Mesendoderm (in vitro differentiated cells): ENCODE measurements at regions not wholly inside any gene's neighbourhood (a gene's known extent, or its start where the extent isn't known, plus 50 kb on each side); places are given as distances from the start of the nearest gene placed in this dataset.
A peak's percentile ranks its signal among the peaks of the same experiment; 100 is the strongest.

Source experiments
- DNase-seq: peaks from one replicate; pipeline ENCODE4 v3.0.0; 2013
- H2AK5ac ChIP-seq: 2 replicates; pipeline ENCODE4 v1.6.1; 2013; ENCODE audit warnings: low read length, inconsistent platforms
- H2BK120ac ChIP-seq: 2 replicates; pipeline ENCODE4 v1.6.1; 2013; ENCODE audit warnings: low read depth, mild to moderate bottlenecking, low read length, moderate library complexity, mixed read lengths
- H2BK15ac ChIP-seq: replicated peaks from 2 replicates; pipeline ENCODE4 v1.6.1; 2013; ENCODE audit warnings: low read depth, mild to moderate bottlenecking, moderate library complexity
- H2BK5ac ChIP-seq: 2 replicates; pipeline ENCODE4 v1.6.1; 2013; ENCODE audit warnings: low read length, inconsistent platforms
- H3K18ac ChIP-seq: 2 replicates; pipeline ENCODE4 v1.6.1; 2013; ENCODE audit warnings: mild to moderate bottlenecking, low read length, mixed read lengths
- H3K23ac ChIP-seq: one replicate; pipeline ENCODE4 v1.6.1; 2013; ENCODE audit warnings: low read length
- H3K27ac ChIP-seq: 2 replicates; pipeline ENCODE4 v1.5.1; 2013; ENCODE audit warnings: low read depth, mild to moderate bottlenecking, inconsistent platforms, low read length, moderate library complexity
- H3K27me3 ChIP-seq: 2 replicates; pipeline ENCODE4 v1.6.1; 2013; ENCODE audit warnings: low read length, control low read depth, mild to moderate bottlenecking, inconsistent platforms; ENCODE audit not compliant: insufficient read depth, poor library complexity
- H3K36me3 ChIP-seq: 2 replicates; pipeline ENCODE4 v1.6.1; 2013; ENCODE audit warnings: low read length, inconsistent platforms; ENCODE audit not compliant: control insufficient read depth, insufficient read depth
- H3K4ac ChIP-seq: one replicate; pipeline ENCODE4 v1.6.1; 2013; ENCODE audit warnings: low read depth, mild to moderate bottlenecking, low read length, moderate library complexity
- H3K4me1 ChIP-seq: 2 replicates; pipeline ENCODE4 v1.6.1; 2013; ENCODE audit warnings: low read depth, low read length, inconsistent platforms; ENCODE audit not compliant: control insufficient read depth
- H3K4me2 ChIP-seq: 2 replicates; pipeline ENCODE4 v1.6.1; 2013; ENCODE audit warnings: low read length
- H3K4me3 ChIP-seq: 2 replicates; pipeline ENCODE4 v1.5.1; 2013; ENCODE audit warnings: mild to moderate bottlenecking, low read length
- H3K56ac ChIP-seq: one replicate; pipeline ENCODE4 v1.6.1; 2013; ENCODE audit warnings: low read length
- H3K79me1 ChIP-seq: 2 replicates; pipeline ENCODE4 v1.6.1; 2013; ENCODE audit warnings: low read length, inconsistent platforms
- H3K79me2 ChIP-seq: 2 replicates; pipeline ENCODE4 v1.6.1; 2013; ENCODE audit warnings: mild to moderate bottlenecking, low read length; ENCODE audit not compliant: control insufficient read depth, insufficient read depth
- H3K9ac ChIP-seq: 2 replicates; pipeline ENCODE4 v1.6.1; 2013; ENCODE audit warnings: low read length, inconsistent platforms
- H4K5ac ChIP-seq: one replicate; pipeline ENCODE4 v1.6.1; 2013; ENCODE audit warnings: low read length
- H4K8ac ChIP-seq: one replicate; pipeline ENCODE4 v1.6.1; 2013; ENCODE audit warnings: low read depth, mild to moderate bottlenecking, control low read depth, low read length, moderate library complexity
- WGBS: extraction: QIAGEN DNeasy Blood & Tissue Kit; methylation state at CpG from one replicate; pipeline ENCODE4 v1.1.7; 2013; ENCODE audit warnings: low lambda C conversion rate, missing lambda C conversion rate; ENCODE audit not compliant: insufficient coverage; ENCODE audit errors: extremely low coverage; 5-methylcytosine and 5-hydroxymethylcytosine counted together

- Histone ChIP-seq H2BK120ac (no peak overlapping the region), H3K9ac (no peak overlapping the region), H3K27me3 (no peaks in the 10 kb centered on the region), H4K5ac (no peak overlapping the region), H4K8ac (no peak overlapping the region), H3K4ac (no peak overlapping the region), H3K79me2 (no peaks in the 10 kb centered on the region), H3K36me3 (no peaks in the 10 kb centered on the region), H3K4me1 (no peaks in the 10 kb centered on the region), H3K18ac (no peak overlapping the region), H2AK5ac (no peak overlapping the region), H2BK5ac (no peak overlapping the region), H3K27ac (no peak overlapping the region), H3K56ac (no peak overlapping the region), H3K4me3 (no peak overlapping the region), H3K79me1 (no peaks in the 10 kb centered on the region), H2BK15ac (no peak overlapping the region), H3K23ac (no peak overlapping the region), H3K4me2 (no peak overlapping the region)
- no peak for DNase-seq
- no CpG with 5 or more reads among the region's 8 CpGs for WGBS
Measured at GRCh38 chr3:167114619-167115018, 265.5 kb downstream of the ZBBX start.

- Histone ChIP-seq H3K79me2 (no peaks in the 10 kb centered on the region), H4K5ac (no peak overlapping the region), H2BK15ac (no peak overlapping the region), H2BK120ac (no peak overlapping the region), H3K79me1 (no peaks in the 10 kb centered on the region), H3K27ac (no peak overlapping the region), H3K23ac (no peak overlapping the region), H4K8ac (no peak overlapping the region), H3K9ac (no peak overlapping the region), H3K4me2 (no peak overlapping the region), H3K4ac (no peak overlapping the region), H3K18ac (no peak overlapping the region), H3K4me3 (no peak overlapping the region), H3K27me3 (no peaks in the 10 kb centered on the region), H3K4me1 (no peaks in the 10 kb centered on the region), H3K36me3 (no peaks in the 10 kb centered on the region), H2BK5ac (no peak overlapping the region), H2AK5ac (no peak overlapping the region), H3K56ac (no peak overlapping the region)
- no CpG with 5 or more reads among the region's 12 CpGs for WGBS
- no peak for DNase-seq
Measured at GRCh38 chr3:167113035-167113830, 266.9 kb downstream of the ZBBX start.

- no peak overlapping the region for H2BK120ac ChIP-seq
- H4K8ac ChIP-seq: no peak overlapping the region
- H2AK5ac ChIP-seq: no peak overlapping the region
- H3K23ac ChIP-seq: no peak overlapping the region
- no peaks in the 10 kb centered on the region for H3K36me3 ChIP-seq
- no peak overlapping the region for H3K4me3 ChIP-seq
- H3K79me1 ChIP-seq: no peaks in the 10 kb centered on the region
- no peak overlapping the region for H3K18ac ChIP-seq
- no peaks in the 10 kb centered on the region for H3K4me1 ChIP-seq
- H3K79me2 ChIP-seq: no peaks in the 10 kb centered on the region
- no peaks in the 10 kb centered on the region for H3K27me3 ChIP-seq
- H3K9ac ChIP-seq: no peak overlapping the region
- no peak overlapping the region for H3K27ac ChIP-seq
- no peak overlapping the region for H2BK5ac ChIP-seq
- peak; percentile 96 for DNase-seq
- H2BK15ac ChIP-seq: no peak overlapping the region
- no peak overlapping the region for H4K5ac ChIP-seq
- H3K56ac ChIP-seq: no peak overlapping the region
- no CpG with 5 or more reads among the region's 8 CpGs for WGBS
- no peak overlapping the region for H3K4me2 ChIP-seq
- H3K4ac ChIP-seq: no peak overlapping the region
Measured at GRCh38 chr3:167110901-167111300, 269.2 kb downstream of the ZBBX start.

GRCh38 chr3:167109746-167110145 lies 270.4 kb downstream of the ZBBX start:
- no peaks in the 10 kb centered on the region for H3K79me1 ChIP-seq
- H3K4me3 ChIP-seq: no peak overlapping the region
- no peaks in the 10 kb centered on the region for H3K36me3 ChIP-seq
- H3K56ac ChIP-seq: no peak overlapping the region
- H3K23ac ChIP-seq: no peak overlapping the region
- H3K4me2 ChIP-seq: no peak overlapping the region
- H3K4me1 ChIP-seq: no peaks in the 10 kb centered on the region
- H2BK5ac ChIP-seq: no peak overlapping the region
- no peak overlapping the region for H3K27ac ChIP-seq
- no peaks in the 10 kb centered on the region for H3K27me3 ChIP-seq
- H3K18ac ChIP-seq: no peak overlapping the region
- no peak overlapping the region for H2AK5ac ChIP-seq
- H3K9ac ChIP-seq: no peak overlapping the region
- DNase-seq: peak; percentile 80
- H4K8ac ChIP-seq: no peak overlapping the region
- H4K5ac ChIP-seq: no peak overlapping the region
- WGBS: no CpG with 5 or more reads among the region's 1 CpG
- H3K4ac ChIP-seq: no peak overlapping the region
- no peaks in the 10 kb centered on the region for H3K79me2 ChIP-seq
- H2BK120ac ChIP-seq: no peak overlapping the region
- no peak overlapping the region for H2BK15ac ChIP-seq

- H2AK5ac ChIP-seq: no peak overlapping the region
- no peaks in the 10 kb centered on the region for H3K36me3 ChIP-seq
- no peak overlapping the region for H2BK5ac ChIP-seq
- no peak overlapping the region for H3K9ac ChIP-seq
- H3K18ac ChIP-seq: no peak overlapping the region
- no peak overlapping the region for H4K5ac ChIP-seq
- no peak overlapping the region for H2BK120ac ChIP-seq
- no peak overlapping the region for H3K56ac ChIP-seq
- no peak overlapping the region for H3K4me2 ChIP-seq
- H3K4me3 ChIP-seq: no peak overlapping the region
- H3K27ac ChIP-seq: no peak overlapping the region
- no peaks in the 10 kb centered on the region for H3K79me1 ChIP-seq
- no peaks in the 10 kb centered on the region for H3K4me1 ChIP-seq
- H3K4ac ChIP-seq: no peak overlapping the region
- no peak for DNase-seq
- H3K23ac ChIP-seq: no peak overlapping the region
- no peak overlapping the region for H2BK15ac ChIP-seq
- H3K27me3 ChIP-seq: no peaks in the 10 kb centered on the region
- H4K8ac ChIP-seq: no peak overlapping the region
- no peaks in the 10 kb centered on the region for H3K79me2 ChIP-seq
Measured at GRCh38 chr3:167106456-167106855, 273.6 kb downstream of the ZBBX start.

- H3K56ac ChIP-seq: no peak overlapping the region
- H3K23ac ChIP-seq: no peak overlapping the region
- H3K79me1 ChIP-seq: no peaks in the 10 kb centered on the region
- H3K4me1 ChIP-seq: no peaks in the 10 kb centered on the region
- H3K9ac ChIP-seq: no peak overlapping the region
- H3K27ac ChIP-seq: no peak overlapping the region
- no peak overlapping the region for H3K4ac ChIP-seq
- no peak overlapping the region for H2AK5ac ChIP-seq
- no peak overlapping the region for H4K8ac ChIP-seq
- peak; percentile 77 for DNase-seq
- no peaks in the 10 kb centered on the region for H3K79me2 ChIP-seq
- H3K18ac ChIP-seq: no peak overlapping the region
- H3K36me3 ChIP-seq: no peaks in the 10 kb centered on the region
- no peak overlapping the region for H2BK5ac ChIP-seq
- H3K27me3 ChIP-seq: no peaks in the 10 kb centered on the region
- no peak overlapping the region for H4K5ac ChIP-seq
- no peak overlapping the region for H3K4me2 ChIP-seq
- WGBS: no CpG with 5 or more reads among the region's 1 CpG
- no peak overlapping the region for H2BK15ac ChIP-seq
- H2BK120ac ChIP-seq: no peak overlapping the region
- H3K4me3 ChIP-seq: no peak overlapping the region
Measured at GRCh38 chr3:167102071-167102470, 278.0 kb downstream of the ZBBX start.
